SK-N-SH (cell line): ENCODE measurements at regions not wholly inside any gene's neighbourhood (a gene's known extent, or its start where the extent isn't known, plus 50 kb on each side); places are given as distances from the start of the nearest gene placed in this dataset.

Source experiments
- CTCF ChIA-PET: fragments of 300-600, 350-600 bp; formaldehyde crosslinking; extraction: SDS; loops from one replicate; lab custom pipeline; 2021; lab: Yijun Ruan, JAX
- POLR2A ChIA-PET: fragments of 350-600 bp; sonication (Branson Sonifier 250); formaldehyde crosslinking; extraction: SDS; loops from one replicate; lab custom pipeline; 2020; ENCODE audit warnings: antibody characterized with exemption, inconsistent platforms; lab: Yijun Ruan, JAX
- DNase-seq: peaks from one replicate; pipeline ENCODE4 v3.0.0; 2012
- H2AFZ ChIP-seq: fragments of 200-600 bp; sonication (generic); 2 replicates; pipeline ENCODE4 v1.8.1; 2016; ENCODE audit warnings: antibody characterized with exemption, mild to moderate bottlenecking, low read depth
- H3F3A ChIP-seq: fragments of 200-600 bp; sonication (generic); replicated peaks from 2 replicates; pipeline ENCODE3; 2016; ENCODE audit warnings: antibody characterized with exemption, mild to moderate bottlenecking; ENCODE audit not compliant: insufficient read depth
- H3K27ac ChIP-seq, 2 experiments: fragments of 200-500 bp in 1 of 2; fragments of 200-600 bp in 1 of 2; sonication (Bioruptor generic) in 1 of 2; sonication (generic), shearing (Covaris generic) in 1 of 2; 2 replicates each; pipeline versions ENCODE4 v1.5.1 to v1.6.1; 2014 to 2016; ENCODE audit warnings: low read depth in 2 of 2, inconsistent platforms in 1 of 2, low read length in 1 of 2, mild to moderate bottlenecking in 1 of 2, mixed read lengths in 1 of 2
- H3K27me3 ChIP-seq: fragments of 200-600 bp; sonication (generic), shearing (Covaris generic); 2 replicates; pipeline ENCODE4 v1.6.1; 2016; ENCODE audit warnings: mixed run types; ENCODE audit not compliant: insufficient read depth
- H3K36me3 ChIP-seq, 2 experiments: fragments of 200-500 bp in 1 of 2; fragments of 200-600 bp in 1 of 2; sonication (Bioruptor generic) in 1 of 2; sonication (generic) in 1 of 2; replicated peaks in 1 of 2; 2 replicates each; pipeline versions ENCODE3 to v1.5.1; 2014 to 2016; ENCODE audit warnings: low read length in 1 of 2, mild to moderate bottlenecking in 1 of 2; ENCODE audit not compliant: insufficient read depth in 2 of 2, control insufficient read depth in 1 of 2
- H3K4me1 ChIP-seq, 2 experiments: fragments of 200-500 bp in 1 of 2; fragments of 200-600 bp in 1 of 2; sonication (Bioruptor generic) in 1 of 2; sonication (generic), shearing (Covaris generic) in 1 of 2; 2 replicates each; pipeline versions ENCODE4 v1.5.1 to v1.6.1; 2014 to 2016; ENCODE audit warnings: low read depth in 1 of 2, low read length in 1 of 2, mixed run types in 1 of 2; ENCODE audit not compliant: insufficient read depth in 2 of 2, control insufficient read depth in 1 of 2
- H3K4me2 ChIP-seq: fragments of 200-600 bp; sonication (generic), shearing (Covaris generic); 2 replicates; pipeline ENCODE4 v1.6.1; 2017; ENCODE audit warnings: mixed run types
- H3K4me3 ChIP-seq, 2 experiments: fragments of 200-500 bp in 1 of 2; fragments of 200-600 bp in 1 of 2; sonication (Bioruptor generic) in 1 of 2; sonication (generic), shearing (Covaris generic) in 1 of 2; 2 replicates each; pipeline versions ENCODE4 v1.5.1 to v1.8.1; 2014 to 2016; ENCODE audit warnings: low read depth in 2 of 2, inconsistent platforms in 1 of 2, low read length in 1 of 2, mild to moderate bottlenecking in 1 of 2, mixed read lengths in 1 of 2, moderate library complexity in 1 of 2
- H3K79me2 ChIP-seq: fragments of 200-600 bp; sonication (generic); 2 replicates; pipeline ENCODE4 v1.8.1; 2017; ENCODE audit warnings: mild to moderate bottlenecking; ENCODE audit not compliant: insufficient read depth
- H3K9ac ChIP-seq: fragments of 200-600 bp; sonication (generic); 2 replicates; pipeline ENCODE4 v1.6.1; 2017; ENCODE audit warnings: mixed run types
- H3K9me2 ChIP-seq: fragments of 200-600 bp; sonication (generic); 2 replicates; pipeline ENCODE4 v1.6.1; 2017; ENCODE audit warnings: mixed run types
- H3K9me3 ChIP-seq: fragments of 200-600 bp; sonication (generic); 2 replicates; pipeline ENCODE4 v1.6.1; 2017; ENCODE audit warnings: mixed run types, mild to moderate bottlenecking, moderate library complexity
- H4K20me1 ChIP-seq: fragments of 200-600 bp; sonication (generic); 2 replicates; pipeline ENCODE4 v1.6.1; 2017; ENCODE audit warnings: mild to moderate bottlenecking, mixed run types; ENCODE audit not compliant: insufficient read depth
- ELF1 ChIP-seq: IDR thresholded peaks from 2 replicates; pipeline ENCODE4 v1.4.0; 2012
- EZH2phosphoT487 ChIP-seq: fragments of 200-600 bp; sonication (generic); IDR thresholded peaks from 2 replicates; pipeline ENCODE4 v1.6.1; 2017; ENCODE audit warnings: low read depth, mixed run types, mild to moderate bottlenecking, antibody characterized with exemption, moderate library complexity, borderline replicate concordance
- FOXJ3 ChIP-seq: sonication (generic); formaldehyde crosslinking; IDR thresholded peaks from 2 replicates; pipeline ENCODE4 v1.5.1; 2020; ENCODE audit warnings: mild to moderate bottlenecking, missing genetic modification reagents
- FOXM1 ChIP-seq: IDR thresholded peaks from 2 replicates; pipeline ENCODE4 v1.4.0; 2012; ENCODE audit warnings: low read depth, mild to moderate bottlenecking
- GATA2 ChIP-seq: sonication (generic); formaldehyde crosslinking; IDR thresholded peaks from 2 replicates; pipeline ENCODE4 v1.5.0; 2020; ENCODE audit warnings: mild to moderate bottlenecking, missing genetic modification reagents
- IRF3 ChIP-seq: fragments of 150-350 bp; IDR thresholded peaks from 2 replicates; pipeline ENCODE4 v1.6.1; 2016; ENCODE audit warnings: mild to moderate bottlenecking, low read depth, low read length
- MXI1 ChIP-seq: IDR thresholded peaks from 2 replicates; pipeline ENCODE4 v1.6.1; 2012; ENCODE audit warnings: mild to moderate bottlenecking, low read depth, low read length, improper control_type of control experiment
- NRF1 ChIP-seq: IDR thresholded peaks from 2 replicates; pipeline ENCODE4 v1.6.1; 2012; ENCODE audit warnings: low read depth, mild to moderate bottlenecking, low read length
- POLR2AphosphoS5 ChIP-seq: IDR thresholded peaks from 2 replicates; pipeline ENCODE4 v1.6.1; 2012; ENCODE audit warnings: low read depth, low read length
- REST ChIP-seq: IDR thresholded peaks from 2 replicates; pipeline ENCODE4 v1.6.1; 2012; ENCODE audit warnings: mild to moderate bottlenecking, low read depth, low read length, moderate library complexity
- SIN3A ChIP-seq: IDR thresholded peaks from 2 replicates; pipeline ENCODE4 v1.6.1; 2012; ENCODE audit warnings: low read depth, mild to moderate bottlenecking, low read length, moderate library complexity, borderline replicate concordance
- SMC3 ChIP-seq: IDR thresholded peaks from 2 replicates; pipeline ENCODE4 v1.6.1; 2012; ENCODE audit warnings: low read depth, low read length, improper control_type of control experiment
- TAF1 ChIP-seq: IDR thresholded peaks from 2 replicates; pipeline ENCODE4 v1.6.1; 2012; ENCODE audit warnings: low read depth, mild to moderate bottlenecking, low read length, moderate library complexity, borderline replicate concordance
- TEAD4 ChIP-seq: IDR thresholded peaks from 2 replicates; pipeline ENCODE4 v1.4.0; 2012; ENCODE audit warnings: mild to moderate bottlenecking, borderline replicate concordance; ENCODE audit not compliant: insufficient read depth
- ZBTB33 ChIP-seq: IDR thresholded peaks from 2 replicates; pipeline ENCODE4 v1.4.0; 2012; ENCODE audit warnings: low read depth, borderline replicate concordance
- WGBS: methylation state at CpG from one replicate; pipeline ENCODE4 v1.1.6; 2017; ENCODE audit warnings: low lambda C conversion rate; 5-methylcytosine and 5-hydroxymethylcytosine counted together
- TF ChIP-seq, protein P1 (sequence below): IDR thresholded peaks from 2 replicates; pipeline ENCODE4 v1.4.0; 2012; ENCODE audit warnings: low read depth, borderline replicate concordance

- Histone ChIP-seq H3K4me3 (no peak overlapping the region), H4K20me1 (no peaks in the 10 kb centered on the region), H2AFZ (no peak overlapping the region), H3K4me1 (peaks cover 0 to 2% of the 10 kb centered on the region in 2 experiments; a peak in 2 of 4 replicates), H3K9ac (no peak overlapping the region)
- no peak for DNase-seq
- POLR2A ChIA-PET = no interaction called here
- TF ChIP-seq NRF1 (no peak), FOXJ3 (no peak), IRF3 (no peak), POLR2AphosphoS5 (no peak), EZH2phosphoT487 (no peak), TEAD4 (no peak), FOXM1 (no peak), ELF1 (no peak), SIN3A (no peak), SMC3 (no peak), GATA2 (CRISPR knock-in tag) (no peak), REST (no peak), ZBTB33 (no peak), TAF1 (no peak), MXI1 (no peak)
- TF ChIP-seq, protein P1, sequence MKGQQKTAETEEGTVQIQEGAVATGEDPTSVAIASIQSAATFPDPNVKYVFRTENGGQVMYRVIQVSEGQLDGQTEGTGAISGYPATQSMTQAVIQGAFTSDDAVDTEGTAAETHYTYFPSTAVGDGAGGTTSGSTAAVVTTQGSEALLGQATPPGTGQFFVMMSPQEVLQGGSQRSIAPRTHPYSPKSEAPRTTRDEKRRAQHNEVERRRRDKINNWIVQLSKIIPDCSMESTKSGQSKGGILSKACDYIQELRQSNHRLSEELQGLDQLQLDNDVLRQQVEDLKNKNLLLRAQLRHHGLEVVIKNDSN = no peak
- TF ChIP-seq, all 33 proteins: peak for 0
- H3K4me2 ChIP-seq = no peak overlapping the region
- H3K27ac ChIP-seq = no peak overlapping the region
- H3K9me3 ChIP-seq = no peaks in the 10 kb centered on the region
- H3K27me3 ChIP-seq = no peaks in the 10 kb centered on the region
- no peaks in the 10 kb centered on the region for H3K36me3 ChIP-seq
- no peaks in the 10 kb centered on the region for H3F3A ChIP-seq
- CTCF ChIA-PET = no interaction called here
- 65% methylated on average over 3 of the region's 3 CpGs for WGBS
- H3K79me2 ChIP-seq = no peaks in the 10 kb centered on the region
- H3K9me2 ChIP-seq = no peaks in the 10 kb centered on the region
These were observed 497.4 kb downstream of the ENC1 start for GRCh38 chr5:74143151-74143550.
